ENCODE measurements at regions not wholly inside any gene's neighbourhood (a gene's known extent, or its start where the extent isn't known, plus 50 kb on each side); places are given as distances from the start of the nearest gene placed in this dataset.

DNA sequence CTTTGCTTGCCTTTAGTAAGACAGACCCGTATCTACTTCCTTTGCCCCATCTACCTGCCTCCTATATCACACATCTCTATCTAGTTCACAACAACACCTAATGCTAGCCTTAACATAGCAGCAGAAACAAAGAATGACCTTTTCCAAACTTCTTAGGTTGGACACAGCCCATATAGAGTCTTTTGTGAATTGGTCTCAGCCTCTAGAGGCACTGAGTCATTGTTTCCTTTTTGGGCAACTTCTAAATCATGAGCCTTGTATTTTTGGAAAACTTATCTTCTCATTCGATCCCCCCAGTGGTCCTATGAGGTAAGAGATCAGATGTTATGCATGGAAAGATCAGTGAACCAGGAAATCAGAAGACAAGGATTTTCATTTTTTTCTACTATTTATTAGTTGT, 679.4 kb upstream of the USP24 start:
- DNase-seq (ENCODE audit: low read depth), result no peak
- H3K4me3 ChIP-seq (ENCODE audit: low read depth, low read length), result no peak overlapping the region
- TF ChIP-seq CTCF (IDR thresholded peaks at IDR 0.05; ENCODE audit: insufficient read depth, low read depth, low read length, missing control alignments), result no peak

DNA sequence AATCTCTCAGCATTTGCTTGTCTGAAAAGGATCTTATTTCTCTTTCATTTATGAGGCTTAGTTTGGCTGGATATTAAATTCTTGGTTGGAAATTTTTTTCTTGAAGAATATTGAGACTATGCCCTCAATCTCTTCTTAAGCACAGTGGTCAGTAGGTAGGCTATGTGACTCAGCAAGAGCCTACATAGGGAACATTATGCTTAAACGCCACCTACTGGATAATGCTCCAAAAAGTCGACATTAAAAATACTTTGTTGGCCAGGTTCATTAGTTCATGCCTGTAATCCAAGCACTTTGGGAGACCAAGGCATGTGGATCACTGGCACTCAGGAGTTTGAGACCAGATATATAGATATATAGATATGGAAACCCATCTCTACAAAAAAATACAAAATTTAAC, 678.0 kb upstream of the USP24 start:
- H3K4me3 ChIP-seq (ENCODE audit: low read depth, low read length), result no peak overlapping the region
- DNase-seq (ENCODE audit: low read depth), result peak; percentile 52
- TF ChIP-seq CTCF (IDR thresholded peaks at IDR 0.05; ENCODE audit: insufficient read depth, low read depth, low read length, missing control alignments), result peak; percentile 37

DNA sequence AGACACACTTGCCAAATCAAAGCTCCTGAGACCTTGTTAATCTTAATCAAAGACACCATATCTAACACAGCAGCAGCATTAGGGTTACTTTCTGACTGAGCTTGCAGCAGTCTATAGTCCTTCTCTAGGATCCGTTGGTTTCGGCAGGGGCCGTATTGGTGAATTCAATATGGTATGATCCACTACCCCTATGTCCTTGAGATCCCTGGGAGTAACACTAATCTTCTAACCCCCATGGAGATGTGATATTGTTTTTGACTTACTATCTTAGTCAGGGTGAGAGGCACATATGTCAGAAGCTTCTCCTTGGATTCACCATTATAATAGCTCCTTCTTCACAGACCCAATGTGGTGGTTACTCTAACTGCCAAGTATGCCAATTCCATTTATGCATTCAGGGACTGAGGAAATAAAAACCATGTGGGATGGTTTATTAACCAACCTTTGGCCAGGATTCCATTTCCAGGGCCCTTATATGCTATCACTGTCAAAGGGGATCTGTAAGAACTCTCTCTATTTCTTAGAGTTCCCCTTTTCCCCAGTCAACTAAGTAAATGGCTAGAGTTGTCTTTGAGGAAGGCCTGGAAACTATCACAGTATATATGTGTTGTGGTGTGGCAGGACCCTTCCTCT, 673.6 kb upstream of the USP24 start:
- H3K4me3 ChIP-seq (ENCODE audit: low read depth, low read length), result no peak overlapping the region
- no peak for DNase-seq (ENCODE audit: low read depth)
- no peak for TF ChIP-seq CTCF (IDR thresholded peaks at IDR 0.05; ENCODE audit: insufficient read depth, low read depth, low read length, missing control alignments)

DNA sequence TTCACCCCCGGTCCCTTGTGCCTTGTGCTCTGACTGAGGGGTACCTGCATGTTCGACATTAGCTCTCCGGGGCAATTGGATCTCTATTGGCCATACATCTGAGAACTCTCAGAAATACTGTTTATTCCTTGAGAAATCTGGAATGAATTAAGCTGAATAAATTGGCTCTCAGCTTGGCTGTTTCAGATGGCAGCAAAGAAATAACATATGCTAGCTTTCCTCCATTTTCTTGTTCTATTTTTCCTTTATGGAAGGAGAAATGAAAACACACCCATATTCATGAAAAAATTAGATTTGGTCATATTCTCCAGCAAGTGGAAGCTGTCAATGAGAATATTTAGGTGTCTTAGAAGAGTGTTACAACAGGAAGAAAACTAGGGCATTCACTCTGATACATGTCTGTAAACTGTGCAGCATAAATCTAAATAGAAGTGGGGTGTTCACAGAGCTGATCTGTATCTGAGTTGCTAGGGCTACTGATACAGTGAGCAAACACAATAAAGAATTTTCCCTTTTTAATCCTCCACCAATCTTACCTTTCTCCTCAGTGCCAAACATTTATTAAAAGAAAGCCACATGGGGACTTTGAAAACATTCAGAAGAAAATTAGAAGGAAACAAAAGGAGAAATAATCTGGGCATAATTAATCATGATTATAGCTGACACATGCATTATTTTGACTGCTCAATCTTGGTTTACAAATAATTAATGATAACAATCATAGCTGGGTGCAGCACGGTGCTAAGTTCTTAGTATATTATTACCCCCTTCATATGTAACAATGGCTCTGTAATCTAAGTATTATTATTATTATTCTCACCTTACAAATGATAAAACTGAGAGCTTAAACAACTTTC, 671.9 kb upstream of the USP24 start:
- no peak for DNase-seq (ENCODE audit: low read depth)
- no peak overlapping the region for H3K4me3 ChIP-seq (ENCODE audit: low read depth, low read length)
- TF ChIP-seq CTCF (IDR thresholded peaks at IDR 0.05; ENCODE audit: insufficient read depth, low read depth, low read length, missing control alignments), result no peak

DNA sequence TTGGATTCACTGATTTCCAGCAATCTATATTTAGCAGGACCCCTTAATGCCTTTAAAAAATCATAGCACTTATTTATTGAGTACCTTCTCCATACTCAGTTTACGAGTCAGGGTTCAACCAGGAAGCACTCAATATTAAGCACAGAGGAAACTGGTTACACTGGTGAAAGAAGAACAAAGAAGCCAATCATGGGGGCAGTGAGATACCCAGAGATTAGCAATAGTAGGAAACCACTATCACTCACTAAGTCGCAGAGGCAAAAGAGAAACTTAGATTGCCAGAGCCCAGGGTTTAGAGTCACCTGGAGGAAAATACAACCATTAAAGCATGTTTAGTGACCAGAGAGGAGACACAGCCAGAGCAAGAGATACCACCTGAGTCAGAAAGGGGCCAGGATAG, 670.5 kb upstream of the USP24 start:
- no peak for TF ChIP-seq CTCF (IDR thresholded peaks at IDR 0.05; ENCODE audit: insufficient read depth, low read depth, low read length, missing control alignments)

GRCh38 chr1:55882931-55883330, 667.8 kb upstream of the USP24 start:
- no peak for TF ChIP-seq CTCF (IDR thresholded peaks at IDR 0.05; ENCODE audit: insufficient read depth, low read depth, low read length, missing control alignments)
- H3K4me3 ChIP-seq (ENCODE audit: low read depth, low read length), result no peak overlapping the region
- no peak for DNase-seq (ENCODE audit: low read depth)

More for the DNA sequence above, 670.5 kb upstream of the USP24 start:
- no peak overlapping the region for H3K4me3 ChIP-seq (ENCODE audit: low read depth, low read length)
- DNase-seq (ENCODE audit: low read depth), result no peak
